ENCODE measurements at regions not wholly inside any gene's neighbourhood (a gene's known extent, or its start where the extent isn't known, plus 50 kb on each side); places are given as distances from the start of the nearest gene placed in this dataset.

- ATAC-seq, result no peak
- CTCF ChIA-PET, result no interaction called here
- FAIRE-seq, result no peak
- POLR2A ChIA-PET, result no interaction called here
- no peaks in the 10 kb centered on the region for H3K36me3 ChIP-seq (ENCODE audit: control insufficient read depth in 2 of 2, insufficient read depth in 2 of 2, low read length in 1 of 2)
- SMC1A ChIA-PET (ENCODE audit: uncharacterized antibody, unreplicated experiment), result no interaction called here
- BruUV-seq (replicated peaks), result no TSS peak
- H3K27me3 ChIP-seq (replicated peaks in 1 of 2; ENCODE audit: control insufficient read depth in 2 of 2, insufficient read depth in 2 of 2, low read length in 1 of 2), result no peaks in the 10 kb centered on the region; a peak in 1 of 4 replicates
- WGBS (ENCODE audit: insufficient coverage, insufficient replicate concordance, low lambda C conversion rate, missing lambda C conversion rate), result 37% methylated on average over 3 of the region's 3 CpGs
- DNase-seq (ENCODE audit: low read depth, low spot score), result peak; percentile 7
- H3K4me1 ChIP-seq (ENCODE audit: control insufficient read depth, insufficient read depth, low read length), result no peaks in the 10 kb centered on the region
- peak; percentile 41; the same call in 1 of the 2 replicates for TF ChIP-seq RUNX3 (IDR thresholded peaks at IDR 0.05; ENCODE audit: low read length)
- TF ChIP-seq SMAD5 (IDR thresholded peaks at IDR 0.05; ENCODE audit: low read depth), result no peak
- intact Hi-C loops (cut with micrococcal nuclease; ENCODE audit: unreplicated experiment) (no loop called here), in situ Hi-C loops (cut with MboI) (no loop called here)
- H3K79me2 ChIP-seq (ENCODE audit: control insufficient read depth, insufficient read depth, low read length), result no peaks in the 10 kb centered on the region
- no peak overlapping the region; the same call in 1 of the 2 replicates for H2AFZ ChIP-seq (ENCODE audit: control insufficient read depth, low read depth, low read length)
- no peak overlapping the region for H3K4me3 ChIP-seq
- H3K9me3 ChIP-seq (replicated peaks; ENCODE audit: control insufficient read depth, insufficient read depth, low read length), result no peaks in the 10 kb centered on the region
- no peak overlapping the region for H3K4me2 ChIP-seq (ENCODE audit: control insufficient read depth, insufficient read depth)
- RAD21 ChIA-PET (ENCODE audit: unreplicated experiment), result no interaction called here
- no peaks in the 10 kb centered on the region for H4K20me1 ChIP-seq (ENCODE audit: control insufficient read depth, insufficient read depth)
- no peak overlapping the region for H3K9ac ChIP-seq (ENCODE audit: control insufficient read depth, insufficient read depth, low read length)
- H3K27ac ChIP-seq (ENCODE audit: control insufficient read depth, insufficient read depth), result no peak overlapping the region
Measured at GRCh38 chr3:102299125-102299877, 135.5 kb upstream of the ZPLD1 start.

- Histone ChIP-seq H3K9ac (ENCODE audit: control insufficient read depth, insufficient read depth, low read length) (no peak overlapping the region), H3K79me2 (ENCODE audit: control insufficient read depth, insufficient read depth, low read length) (no peaks in the 10 kb centered on the region), H3K36me3 (ENCODE audit: control insufficient read depth in 2 of 2, insufficient read depth in 2 of 2, low read length in 1 of 2) (no peaks in the 10 kb centered on the region), H3K4me3 (no peak overlapping the region), H3K4me2 (ENCODE audit: control insufficient read depth, insufficient read depth) (no peak overlapping the region), H3K9me3 (replicated peaks; ENCODE audit: control insufficient read depth, insufficient read depth, low read length) (no peaks in the 10 kb centered on the region), H3K4me1 (ENCODE audit: control insufficient read depth, insufficient read depth, low read length) (no peaks in the 10 kb centered on the region), H2AFZ (ENCODE audit: control insufficient read depth, low read depth, low read length) (no peak overlapping the region), H3K27ac (ENCODE audit: control insufficient read depth, insufficient read depth) (no peak overlapping the region), H4K20me1 (ENCODE audit: control insufficient read depth, insufficient read depth) (no peaks in the 10 kb centered on the region), H3K27me3 (replicated peaks in 1 of 2; ENCODE audit: control insufficient read depth in 2 of 2, insufficient read depth in 2 of 2, low read length in 1 of 2) (no peaks in the 10 kb centered on the region; a peak in 1 of 4 replicates)
- WGBS (ENCODE audit: insufficient coverage, insufficient replicate concordance, low lambda C conversion rate, missing lambda C conversion rate), result 39% methylated on average over 4 of the region's 4 CpGs
- CTCF ChIA-PET, result interaction anchor here (1.3 kb wide), 1 partner anchor 76 kb away, joined by 3 read pairs; no protein-coding TSS in a partner anchor
- no peak for FAIRE-seq
- no TSS peak for BruUV-seq (replicated peaks)
- no peak for DNase-seq (ENCODE audit: low read depth, low spot score)
- in situ Hi-C loops (cut with MboI) (no loop called here), intact Hi-C loops (cut with micrococcal nuclease; ENCODE audit: unreplicated experiment) (no loop called here)
- POLR2A ChIA-PET, result no interaction called here
- SMC1A ChIA-PET (ENCODE audit: uncharacterized antibody, unreplicated experiment), result no interaction called here
- ATAC-seq, result peak; percentile 76
- RAD21 ChIA-PET (ENCODE audit: unreplicated experiment), result no interaction called here
- no peak for TF ChIP-seq NR2C2 (IDR thresholded peaks at IDR 0.05; ENCODE audit: borderline replicate concordance, control insufficient read depth, insufficient read length, low read depth)
- no peak for TF ChIP-seq NFXL1 (IDR thresholded peaks at IDR 0.05; ENCODE audit: borderline replicate concordance)
- no peak for TF ChIP-seq CHD2 (IDR thresholded peaks at IDR 0.05; ENCODE audit: borderline replicate concordance, low read depth, low read length)
- TF ChIP-seq EGR1 (IDR thresholded peaks at IDR 0.05; ENCODE audit: borderline replicate concordance in 1 of 2, low read depth in 2 of 2, low read length in 2 of 2), result no peak
- TF ChIP-seq SPI1 (IDR thresholded peaks at IDR 0.05; ENCODE audit: borderline replicate concordance, insufficient read depth, low read depth, low read length), result no peak
- no peak for TF ChIP-seq SMAD5 (IDR thresholded peaks at IDR 0.05; ENCODE audit: low read depth)
- TF ChIP-seq DPF2 (IDR thresholded peaks at IDR 0.05), result no peak
- no peak for TF ChIP-seq ZNF24 (IDR thresholded peaks at IDR 0.05)
- TF ChIP-seq ZNF274 (IDR thresholded peaks at IDR 0.05; ENCODE audit: insufficient read depth, insufficient read length), result no peak
- TF ChIP-seq PKNOX1 (IDR thresholded peaks at IDR 0.05), result no peak
- TF ChIP-seq YBX1 (IDR thresholded peaks at IDR 0.05), result no peak
- TF ChIP-seq IRF5 (IDR thresholded peaks at IDR 0.05; ENCODE audit: borderline replicate concordance), result no peak
- TF ChIP-seq SIX5 (IDR thresholded peaks at IDR 0.05; ENCODE audit: low read depth, low read length, severe bottlenecking), result no peak
Measured at GRCh38 chr3:102301155-102301880, 133.5 kb upstream of the ZPLD1 start.
